Dendritic cell treated with granulocyte-macrophage colony-stimulating factor and Interleukin-4, amounts not matched to agents 40 ng/mL and 50 ng/mL, for 4 days (primary cell): ENCODE measurements at regions not wholly inside any gene's neighbourhood (a gene's known extent, or its start where the extent isn't known, plus 50 kb on each side); places are given as distances from the start of the nearest gene placed in this dataset.

ENCODE experiments used
- H3K27ac Mint-ChIP-seq: one replicate; pipeline ENCODE4 v1.8.0; 2022; ENCODE audit warnings: mild to moderate bottlenecking, mixed read lengths
- H3K27me3 Mint-ChIP-seq: one replicate; pipeline ENCODE4 v1.8.0; 2022; ENCODE audit warnings: mild to moderate bottlenecking, mixed read lengths
- H3K36me3 Mint-ChIP-seq: one replicate; pipeline ENCODE4 v1.8.0; 2022; ENCODE audit warnings: low read depth, mixed read lengths
- H3K4me1 Mint-ChIP-seq: one replicate; pipeline ENCODE4 v1.8.0; 2022; ENCODE audit warnings: low read depth, mixed read lengths
- H3K4me3 Mint-ChIP-seq: one replicate; pipeline ENCODE4 v1.8.0; 2022; ENCODE audit warnings: mild to moderate bottlenecking, moderate library complexity, mixed read lengths
- H3K9me3 Mint-ChIP-seq: one replicate; pipeline ENCODE4 v1.8.0; 2022; ENCODE audit warnings: mixed read lengths
- intact Hi-C: fragments of 100-400 bp; cut with micrococcal nuclease; formaldehyde crosslinking; loops from one replicate; pipeline ENCODE4 v1.15.0; 2022

DNA sequence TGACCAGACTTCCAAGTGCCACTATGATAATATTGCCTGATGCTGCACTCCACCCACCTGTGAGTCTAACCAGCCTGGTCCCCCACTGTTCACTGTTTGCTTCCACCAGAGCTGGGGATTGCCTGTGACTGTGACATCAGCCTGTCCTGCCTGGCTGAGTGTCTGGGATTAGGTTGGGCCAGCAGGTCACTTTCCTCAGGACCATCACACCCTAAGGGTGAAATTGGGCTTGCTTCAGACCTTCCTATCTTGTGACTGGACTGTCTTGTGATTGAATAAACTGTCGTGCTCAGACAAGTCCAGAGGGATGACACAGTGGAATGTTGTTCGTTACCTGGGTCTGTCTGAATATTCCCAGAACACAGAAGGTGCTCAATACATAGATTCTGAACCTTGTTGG, 87.4 kb upstream of the HK2 start:
- Mint-ChIP-seq H3K36me3 (no peaks in the 10 kb centered on the region), H3K27ac (no peak overlapping the region), H3K4me3 (no peak overlapping the region), H3K9me3 (no peaks in the 10 kb centered on the region), H3K27me3 (no peaks in the 10 kb centered on the region), H3K4me1 (peaks cover 30% of the 10 kb centered on the region)
- intact Hi-C loops: no loop called here

DNA sequence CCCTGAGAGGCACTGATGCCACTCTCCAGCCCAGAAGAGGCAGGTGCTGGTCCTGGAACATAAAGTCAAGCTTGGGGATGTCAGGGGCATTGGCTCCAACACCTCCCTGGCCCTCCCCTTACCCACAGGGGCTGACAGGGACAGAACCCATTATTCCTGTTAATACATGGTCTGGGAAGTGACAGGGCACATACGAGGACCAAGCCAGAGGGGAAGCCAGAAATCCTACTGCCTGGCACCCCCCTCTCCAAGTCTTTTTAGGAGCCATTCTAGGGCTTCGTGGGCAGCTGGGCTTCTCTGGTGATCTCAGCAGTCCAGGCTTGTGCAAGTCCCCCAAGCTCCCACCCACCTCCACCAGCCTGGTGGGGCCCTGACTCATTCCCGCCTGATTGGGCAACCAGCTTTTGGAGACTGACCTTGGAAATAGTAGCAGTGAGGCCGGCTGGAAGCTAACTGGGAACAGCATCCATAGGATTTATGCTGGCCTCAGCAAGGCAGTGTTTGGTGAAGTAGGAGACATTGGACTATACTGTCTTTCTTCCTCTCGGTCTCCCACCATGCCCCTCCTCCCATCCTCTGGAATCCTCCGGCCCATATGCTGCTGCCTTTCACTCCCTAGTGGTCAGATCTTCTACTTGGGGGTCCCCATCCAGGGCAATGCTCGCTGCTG, 86.4 kb upstream of the HK2 start:
- peaks cover 21% of the 10 kb centered on the region for H3K4me1 Mint-ChIP-seq
- H3K36me3 Mint-ChIP-seq: no peaks in the 10 kb centered on the region
- H3K27me3 Mint-ChIP-seq: no peaks in the 10 kb centered on the region
- peak overlapping the region; percentile 21 for H3K27ac Mint-ChIP-seq
- no peaks in the 10 kb centered on the region for H3K9me3 Mint-ChIP-seq
- intact Hi-C loops: no loop called here
- H3K4me3 Mint-ChIP-seq: no peak overlapping the region

DNA sequence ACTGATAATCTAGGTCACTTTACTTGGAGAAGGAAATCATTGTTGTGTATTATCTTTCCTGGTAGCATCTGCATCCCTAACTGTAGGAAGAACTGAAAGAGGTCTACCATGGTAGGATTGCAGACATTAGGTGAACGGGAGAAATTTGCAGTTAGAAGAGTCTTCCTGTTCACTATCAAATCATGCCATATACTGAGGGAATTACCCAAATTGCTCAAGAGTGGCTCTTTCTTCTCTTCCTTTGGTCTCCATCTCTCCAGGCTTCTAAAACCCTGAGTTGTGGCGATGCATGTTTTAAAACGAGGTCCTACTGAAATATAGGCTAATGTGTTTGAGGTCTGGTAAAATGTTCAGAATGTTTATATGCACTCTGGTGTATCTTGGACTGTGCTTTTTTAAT, 85.3 kb upstream of the HK2 start:
- no peaks in the 10 kb centered on the region for H3K36me3 Mint-ChIP-seq
- H3K27me3 Mint-ChIP-seq: no peaks in the 10 kb centered on the region
- H3K4me1 Mint-ChIP-seq: peaks cover 20% of the 10 kb centered on the region
- H3K4me3 Mint-ChIP-seq: no peak overlapping the region
- H3K27ac Mint-ChIP-seq: no peak overlapping the region
- no peaks in the 10 kb centered on the region for H3K9me3 Mint-ChIP-seq
- intact Hi-C loops: no loop called here

DNA sequence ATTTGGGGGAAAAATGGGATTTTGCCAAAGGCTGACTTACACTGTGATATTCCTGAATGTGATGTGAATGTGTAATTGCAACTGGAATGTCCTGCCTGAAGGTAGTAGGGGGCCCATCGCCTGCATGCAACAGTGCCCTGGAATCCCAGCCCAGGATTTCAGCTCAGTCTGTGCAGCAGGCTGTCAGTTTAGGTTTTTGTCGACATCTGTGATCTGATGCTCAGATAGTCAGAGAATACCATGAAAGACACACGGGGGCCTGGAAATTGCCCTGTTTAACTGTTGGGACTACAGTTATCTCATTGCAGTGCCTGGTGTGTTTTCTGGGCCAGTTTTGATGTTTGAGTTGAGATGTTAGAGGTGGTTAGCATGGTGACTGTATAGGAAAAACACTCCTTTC, 84.5 kb upstream of the HK2 start:
- no peaks in the 10 kb centered on the region for H3K36me3 Mint-ChIP-seq

DNA sequence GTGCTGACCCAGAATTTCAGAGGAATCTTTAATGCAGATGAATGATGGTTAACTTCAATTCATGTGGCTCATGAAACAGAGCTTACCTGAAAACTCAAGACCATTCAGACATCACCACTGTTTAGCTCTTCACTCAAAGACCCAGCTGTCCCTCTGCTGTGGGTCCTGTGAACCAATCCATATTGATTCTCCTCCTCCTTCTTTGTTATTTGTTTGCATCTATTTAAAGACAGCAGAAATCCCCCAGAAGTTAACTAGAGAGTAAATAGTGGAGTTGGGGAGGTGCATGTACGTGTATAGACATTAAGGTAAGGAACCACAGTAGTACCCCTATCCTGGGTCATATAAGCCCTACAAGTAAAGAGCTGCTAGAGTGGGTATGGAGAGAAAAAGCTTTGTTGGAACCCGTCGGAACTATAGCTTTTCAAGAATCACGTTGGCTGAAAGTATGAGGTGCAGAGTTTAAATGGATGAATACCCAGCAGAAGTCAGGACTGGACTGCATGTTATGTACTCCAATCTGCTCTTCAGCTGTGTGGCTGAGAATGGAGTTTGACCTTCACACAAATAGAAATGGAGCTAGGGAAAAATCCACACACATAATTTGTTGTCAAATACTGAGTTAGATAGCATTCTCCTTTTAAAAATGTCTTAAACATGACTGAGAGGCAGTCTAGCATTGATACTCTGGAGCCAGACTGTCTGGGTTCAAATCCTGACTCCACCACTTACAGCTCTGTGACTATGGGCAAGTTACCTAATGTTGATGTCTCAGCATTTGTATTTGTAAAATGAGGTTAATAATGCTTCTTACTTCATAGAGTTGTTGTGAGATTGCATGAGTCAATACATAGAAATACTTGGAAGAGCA, 81.7 kb upstream of the HK2 start:
- peaks cover 12% of the 10 kb centered on the region for H3K9me3 Mint-ChIP-seq
- H3K4me3 Mint-ChIP-seq: no peak overlapping the region
- intact Hi-C loops: no loop called here
- peaks cover 8% of the 10 kb centered on the region for H3K36me3 Mint-ChIP-seq
- no peak overlapping the region for H3K27ac Mint-ChIP-seq
- H3K4me1 Mint-ChIP-seq: peaks cover 21% of the 10 kb centered on the region
- no peaks in the 10 kb centered on the region for H3K27me3 Mint-ChIP-seq

More for the DNA sequence above, 84.5 kb upstream of the HK2 start:
- Mint-ChIP-seq H3K27ac (no peak overlapping the region), H3K9me3 (no peaks in the 10 kb centered on the region), H3K4me1 (peaks cover 20% of the 10 kb centered on the region), H3K27me3 (no peaks in the 10 kb centered on the region), H3K4me3 (no peak overlapping the region)
- intact Hi-C loops: no loop called here

DNA sequence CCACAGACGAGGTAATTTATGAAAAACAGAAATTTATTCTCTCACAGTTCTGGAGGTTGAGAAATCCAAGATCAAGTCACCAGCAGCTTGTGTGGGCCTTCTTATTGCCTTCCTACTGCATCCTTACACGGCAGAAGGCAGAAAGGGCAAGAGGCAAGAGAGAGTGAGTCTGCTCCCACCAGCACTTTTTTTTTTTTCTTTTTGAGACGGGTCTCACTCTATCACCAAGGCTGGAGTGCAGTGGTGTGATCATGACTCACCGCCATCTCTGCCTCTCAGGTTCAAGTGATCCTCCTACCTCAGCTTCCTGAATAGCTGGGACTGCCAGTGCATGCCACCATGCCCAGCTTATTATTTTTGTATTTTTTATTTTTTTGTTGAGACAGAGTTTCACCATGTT, 78.5 kb upstream of the HK2 start:
- Mint-ChIP-seq H3K4me1 (peaks cover 4% of the 10 kb centered on the region), H3K4me3 (no peak overlapping the region), H3K36me3 (peaks cover 8% of the 10 kb centered on the region), H3K27me3 (no peaks in the 10 kb centered on the region), H3K9me3 (peaks cover 12% of the 10 kb centered on the region), H3K27ac (no peak overlapping the region)
- intact Hi-C loops: no loop called here

DNA sequence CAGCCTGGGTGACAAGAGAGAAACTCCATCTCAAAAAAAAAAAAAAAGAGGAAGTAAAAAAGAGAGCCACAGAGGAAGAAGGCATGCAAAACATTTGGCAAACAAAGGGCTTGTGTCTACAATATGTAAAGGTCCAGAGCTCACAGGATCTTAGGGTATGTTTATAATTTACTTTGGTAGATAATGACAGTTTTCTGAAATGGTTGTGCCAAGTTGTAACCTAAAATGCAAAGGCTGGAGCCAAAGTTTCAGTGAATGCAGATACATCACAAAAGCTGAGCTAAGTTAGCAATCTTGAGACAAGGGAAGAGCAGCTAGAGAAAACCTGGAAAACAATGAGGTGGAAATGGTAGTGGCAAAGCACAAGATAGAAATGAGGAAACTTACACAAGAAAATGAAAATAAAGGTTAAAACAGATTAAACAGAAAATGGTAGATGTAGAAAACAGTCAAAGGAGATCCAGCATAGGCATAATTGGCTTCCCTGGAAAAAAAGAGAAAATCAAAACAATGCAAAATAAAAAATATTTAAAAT, 77.5 kb upstream of the HK2 start:
- peaks cover 8% of the 10 kb centered on the region for H3K36me3 Mint-ChIP-seq
- no peak overlapping the region for H3K4me3 Mint-ChIP-seq

DNA sequence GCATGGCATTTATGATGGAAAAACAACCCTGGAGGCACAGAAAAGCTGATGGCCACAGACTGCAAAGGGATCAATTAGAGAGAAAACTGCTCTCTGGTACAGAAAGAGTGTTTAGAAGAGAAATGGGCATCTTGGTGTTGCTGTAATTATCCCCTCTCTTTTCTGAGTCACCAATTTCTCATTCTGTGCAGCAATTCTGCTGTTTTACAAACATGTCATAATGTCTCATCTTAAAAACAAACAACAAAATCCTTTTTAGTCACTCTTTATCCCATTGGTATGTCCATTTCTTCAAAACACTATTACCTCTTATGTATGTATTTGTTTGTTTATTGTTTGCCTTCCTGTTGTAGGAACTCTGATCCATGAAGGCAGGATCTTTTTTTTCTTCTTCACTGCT, 73.9 kb upstream of the HK2 start:
- Mint-ChIP-seq H3K27me3 (no peaks in the 10 kb centered on the region), H3K4me1 (peaks cover 20% of the 10 kb centered on the region), H3K4me3 (no peak overlapping the region), H3K36me3 (peaks cover 8% of the 10 kb centered on the region), H3K27ac (no peak overlapping the region), H3K9me3 (peaks cover 12% of the 10 kb centered on the region)
- intact Hi-C loops: no loop called here

More for the DNA sequence above, 77.5 kb upstream of the HK2 start:
- Mint-ChIP-seq H3K4me1 (peaks cover 4% of the 10 kb centered on the region), H3K9me3 (peaks cover 12% of the 10 kb centered on the region), H3K27me3 (no peaks in the 10 kb centered on the region), H3K27ac (no peak overlapping the region)
- intact Hi-C loops: no loop called here

DNA sequence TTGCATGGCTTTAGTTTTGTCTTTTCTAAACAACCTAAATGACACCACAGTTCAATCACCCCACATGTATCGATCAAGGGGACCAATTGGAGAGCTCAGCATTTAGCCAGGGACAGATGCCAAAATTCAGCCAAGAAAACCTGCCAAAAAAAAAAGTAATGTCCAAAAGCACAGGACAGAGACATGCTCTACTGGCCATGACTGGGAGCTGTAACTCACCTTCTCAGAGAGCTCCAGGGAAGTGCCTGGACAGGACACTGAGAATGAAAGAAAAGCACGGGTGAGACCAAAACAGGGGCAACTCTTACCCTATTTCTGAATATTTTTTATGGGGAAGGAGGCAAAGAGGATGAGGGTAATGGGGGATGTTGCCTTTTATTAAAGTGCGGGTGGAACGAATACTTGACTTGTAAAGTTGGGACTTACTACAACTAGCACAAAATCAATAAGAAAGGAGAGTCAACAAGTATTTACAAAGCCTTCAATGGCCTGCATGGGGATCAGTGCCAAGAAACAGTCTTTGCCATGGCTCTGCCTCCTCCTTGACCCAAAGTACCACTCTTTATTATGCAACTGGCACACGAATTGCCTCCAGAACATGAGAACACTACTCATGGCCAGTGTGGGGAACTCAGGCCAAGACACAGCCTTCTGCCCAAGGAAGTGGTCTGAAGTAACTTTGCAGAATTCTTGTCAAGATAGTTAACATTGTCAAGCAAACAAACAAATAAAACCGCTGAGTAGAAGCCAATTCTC, 72.9 kb upstream of the HK2 start:
- H3K4me1 Mint-ChIP-seq: peaks cover 29% of the 10 kb centered on the region
- H3K27ac Mint-ChIP-seq: no peak overlapping the region
- H3K9me3 Mint-ChIP-seq: peaks cover 9% of the 10 kb centered on the region
- intact Hi-C loops: no loop called here
- H3K36me3 Mint-ChIP-seq: peaks cover 8% of the 10 kb centered on the region
- no peak overlapping the region for H3K4me3 Mint-ChIP-seq
- H3K27me3 Mint-ChIP-seq: no peaks in the 10 kb centered on the region

DNA sequence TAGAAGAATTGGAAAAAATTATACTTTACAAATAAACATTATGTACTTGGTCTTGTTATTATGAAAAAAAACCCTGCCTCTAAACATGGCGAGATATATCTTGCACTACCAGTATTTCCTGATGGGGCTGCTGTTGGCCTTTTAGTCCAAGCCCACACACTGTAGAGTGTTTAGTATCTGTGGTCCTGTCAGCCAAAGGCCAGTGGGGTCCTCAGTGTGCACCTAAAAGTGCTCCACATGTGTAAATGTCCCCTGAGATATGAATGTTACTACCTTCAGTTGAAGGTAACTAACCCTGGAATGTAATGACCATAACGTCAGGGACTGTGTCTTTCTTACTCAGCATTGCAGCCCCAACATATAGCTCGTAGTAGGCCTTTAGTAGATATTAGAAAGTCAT, 71.1 kb upstream of the HK2 start:
- intact Hi-C loops: no loop called here

DNA sequence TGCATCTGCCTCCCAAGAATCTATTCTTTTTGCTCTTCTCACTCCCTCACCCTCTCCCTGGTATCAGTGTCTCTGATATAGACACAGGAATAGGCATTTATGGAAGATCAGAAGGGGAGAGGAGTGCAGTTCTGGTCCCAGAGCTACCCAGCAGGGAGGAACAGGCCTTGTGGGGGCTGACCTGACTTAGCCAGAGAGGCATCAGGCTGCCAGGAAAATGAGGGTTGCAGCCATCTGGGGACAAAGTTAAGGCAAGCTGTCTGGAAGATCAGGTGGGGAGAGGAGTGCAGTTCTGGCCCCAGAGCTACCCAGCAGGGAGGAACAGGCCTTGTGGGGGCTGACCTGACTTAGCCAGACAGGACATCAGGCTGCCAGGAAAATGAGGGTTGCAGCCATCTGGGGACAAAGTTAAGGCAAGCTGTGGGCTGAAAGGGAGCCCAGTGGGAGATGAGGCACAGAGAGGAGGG, 69.9 kb upstream of the HK2 start:
- no peak overlapping the region for H3K27ac Mint-ChIP-seq

More for the DNA sequence above, 71.1 kb upstream of the HK2 start:
- Mint-ChIP-seq H3K27me3 (no peaks in the 10 kb centered on the region), H3K4me1 (peaks cover 28% of the 10 kb centered on the region), H3K36me3 (no peaks in the 10 kb centered on the region), H3K27ac (no peak overlapping the region), H3K9me3 (no peaks in the 10 kb centered on the region), H3K4me3 (no peak overlapping the region)

DNA sequence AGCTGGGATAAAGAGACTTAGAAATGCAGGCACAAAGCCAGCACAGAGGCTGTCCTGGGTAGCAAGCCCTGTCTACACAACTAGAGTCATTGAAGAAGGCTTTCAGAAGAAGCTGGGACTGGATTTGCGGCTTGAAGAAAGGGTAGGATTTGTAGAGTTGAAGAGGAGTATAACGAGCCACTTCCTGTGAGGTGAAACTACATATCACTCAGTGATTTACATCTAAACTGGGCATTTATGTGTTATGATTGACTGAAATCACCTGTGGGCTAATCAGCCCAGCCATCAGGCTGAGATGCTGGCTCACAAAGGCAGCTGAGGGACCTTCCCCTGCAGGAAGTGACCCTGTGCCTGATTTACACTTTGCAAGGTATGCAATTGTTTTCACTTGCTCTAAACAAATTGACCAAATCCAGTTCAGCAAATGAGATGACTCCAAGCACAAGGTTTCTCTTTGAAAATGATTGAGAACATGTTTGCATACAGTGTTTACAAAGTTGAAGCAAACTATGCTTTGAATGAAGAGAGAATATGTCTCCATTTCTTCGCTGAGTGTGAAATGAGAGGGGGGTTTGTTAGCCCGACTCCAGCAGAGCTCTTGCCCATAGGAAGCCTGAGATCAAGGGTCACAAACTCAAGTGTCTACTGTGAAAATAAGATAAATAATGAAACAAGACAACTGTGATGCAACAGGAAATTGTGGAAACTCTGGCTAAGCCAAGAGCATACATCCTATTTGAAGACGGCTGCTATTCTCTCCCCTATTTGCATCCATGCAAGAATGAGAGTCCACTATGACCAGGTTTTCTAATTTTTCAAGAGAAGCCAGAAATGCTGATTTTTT, 69.3 kb upstream of the HK2 start:
- intact Hi-C loops: no loop called here
- Mint-ChIP-seq H3K27ac (no peak overlapping the region), H3K4me1 (peaks cover 33% of the 10 kb centered on the region), H3K27me3 (no peaks in the 10 kb centered on the region), H3K9me3 (no peaks in the 10 kb centered on the region), H3K36me3 (no peaks in the 10 kb centered on the region), H3K4me3 (no peak overlapping the region)

More for the DNA sequence above, 69.9 kb upstream of the HK2 start:
- H3K4me1 Mint-ChIP-seq: peaks cover 33% of the 10 kb centered on the region
- no peaks in the 10 kb centered on the region for H3K27me3 Mint-ChIP-seq
- no peaks in the 10 kb centered on the region for H3K9me3 Mint-ChIP-seq
- H3K36me3 Mint-ChIP-seq: no peaks in the 10 kb centered on the region
- intact Hi-C loops: no loop called here
- H3K4me3 Mint-ChIP-seq: no peak overlapping the region

DNA sequence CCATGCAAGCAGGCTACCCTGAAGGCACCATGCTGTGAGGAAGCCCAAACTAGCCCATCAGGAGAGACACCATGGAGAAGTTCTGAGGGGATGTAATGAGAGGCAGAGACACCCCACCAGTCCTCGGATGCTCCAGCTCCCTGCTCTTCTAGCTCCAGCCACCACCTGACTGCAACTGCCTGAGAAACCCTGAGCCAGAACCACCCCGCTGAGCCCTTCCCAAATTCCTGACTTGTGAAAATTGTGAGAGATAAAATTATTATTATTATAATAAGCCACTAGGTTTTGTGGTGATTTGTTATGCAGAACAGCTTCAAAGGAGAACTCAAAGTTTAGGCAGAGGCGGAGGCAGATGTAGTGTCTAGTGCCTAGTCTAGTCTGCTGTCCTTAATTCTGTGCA, 67.1 kb upstream of the HK2 start:
- no peak overlapping the region for H3K27ac Mint-ChIP-seq
- no peaks in the 10 kb centered on the region for H3K9me3 Mint-ChIP-seq
- H3K36me3 Mint-ChIP-seq: no peaks in the 10 kb centered on the region
- H3K27me3 Mint-ChIP-seq: no peaks in the 10 kb centered on the region
- H3K4me1 Mint-ChIP-seq: peaks cover 33% of the 10 kb centered on the region
- H3K4me3 Mint-ChIP-seq: no peak overlapping the region
- intact Hi-C loops: no loop called here
